Brain microvascular endothelial cell (primary cell): ENCODE measurements at regions not wholly inside any gene's neighbourhood (a gene's known extent, or its start where the extent isn't known, plus 50 kb on each side); places are given as distances from the start of the nearest gene placed in this dataset.

Experiments
- DNase-seq: peaks from one replicate; pipeline ENCODE4 v3.0.0-alpha.2; 2020
- H3K27ac ChIP-seq: fragments of 250-450 bp; sonication (Bioruptor Pico); 2 replicates; pipeline ENCODE4 v1.5.1; 2020; ENCODE audit warnings: mild to moderate bottlenecking, moderate library complexity
- H3K27me3 ChIP-seq: fragments of 250-450 bp; sonication (Bioruptor Pico); replicated peaks from 2 replicates; pipeline ENCODE4 v1.5.1; 2020; ENCODE audit warnings: mild to moderate bottlenecking
- H3K36me3 ChIP-seq: fragments of 250-450 bp; sonication (Bioruptor Pico); replicated peaks from 2 replicates; pipeline ENCODE4 v1.5.1; 2020; ENCODE audit warnings: mild to moderate bottlenecking
- H3K4me3 ChIP-seq: 2 replicates; pipeline ENCODE4 v1.5.1; 2011; ENCODE audit warnings: low read depth, mild to moderate bottlenecking, control low read depth, low read length, moderate library complexity
- CTCF ChIP-seq: IDR thresholded peaks from 2 replicates; pipeline ENCODE4 v1.5.1; 2011; ENCODE audit warnings: low read depth, mild to moderate bottlenecking, moderate library complexity, low read length, control low read depth, inconsistent platforms; ENCODE audit errors: missing control alignments
- in situ Hi-C: cut with HindIII; loops from 2 replicates; pipeline ENCODE4 v1.10.0; 2017; ENCODE audit warnings: low sequenced_read_pairs, low pct_ligation_motif_present

GRCh38 chr11:76298255-76298654, 82.7 kb downstream of the THAP12 start:
- no peaks in the 10 kb centered on the region for H3K27me3 ChIP-seq
- H3K36me3 ChIP-seq: no peaks in the 10 kb centered on the region
- H3K4me3 ChIP-seq: no peak overlapping the region
- no peak overlapping the region for H3K27ac ChIP-seq
- TF ChIP-seq CTCF: no peak
- DNase-seq: no peak
- in situ Hi-C loops: no loop called here

- in situ Hi-C loops: no loop called here
- H3K27me3 ChIP-seq: peaks cover 2% of the 10 kb centered on the region
- DNase-seq: no peak
- no peak overlapping the region for H3K27ac ChIP-seq
- no peaks in the 10 kb centered on the region for H3K36me3 ChIP-seq
- H3K4me3 ChIP-seq: no peak overlapping the region
- TF ChIP-seq CTCF: no peak
Observed at GRCh38 chr11:76296731-76297542, 84.0 kb downstream of the THAP12 start.

GRCh38 chr11:76293189-76293631, 86.9 kb upstream of the WNT11 start:
- no peak overlapping the region for H3K4me3 ChIP-seq
- no peak for TF ChIP-seq CTCF
- H3K36me3 ChIP-seq: no peaks in the 10 kb centered on the region
- in situ Hi-C loops: no loop called here
- H3K27me3 ChIP-seq: peaks cover 2% of the 10 kb centered on the region
- no peak overlapping the region for H3K27ac ChIP-seq
- no peak for DNase-seq

GRCh38 chr11:76292583-76293188, 86.4 kb upstream of the WNT11 start:
- Histone ChIP-seq H3K4me3 (no peak overlapping the region), H3K36me3 (no peaks in the 10 kb centered on the region), H3K27me3 (peaks cover 2% of the 10 kb centered on the region), H3K27ac (no peak overlapping the region)
- no peak for TF ChIP-seq CTCF
- DNase-seq: no peak
- in situ Hi-C loops: no loop called here

GRCh38 chr11:76291576-76292526, 85.5 kb upstream of the WNT11 start:
- Histone ChIP-seq H3K27me3 (peaks cover 2% of the 10 kb centered on the region), H3K36me3 (no peaks in the 10 kb centered on the region), H3K4me3 (no peak overlapping the region), H3K27ac (no peak overlapping the region)
- TF ChIP-seq CTCF: no peak
- in situ Hi-C loops: no loop called here
- DNase-seq: no peak
